ENCODE measurements at regions not wholly inside any gene's neighbourhood (a gene's known extent, or its start where the extent isn't known, plus 50 kb on each side); places are given as distances from the start of the nearest gene placed in this dataset.

DNA sequence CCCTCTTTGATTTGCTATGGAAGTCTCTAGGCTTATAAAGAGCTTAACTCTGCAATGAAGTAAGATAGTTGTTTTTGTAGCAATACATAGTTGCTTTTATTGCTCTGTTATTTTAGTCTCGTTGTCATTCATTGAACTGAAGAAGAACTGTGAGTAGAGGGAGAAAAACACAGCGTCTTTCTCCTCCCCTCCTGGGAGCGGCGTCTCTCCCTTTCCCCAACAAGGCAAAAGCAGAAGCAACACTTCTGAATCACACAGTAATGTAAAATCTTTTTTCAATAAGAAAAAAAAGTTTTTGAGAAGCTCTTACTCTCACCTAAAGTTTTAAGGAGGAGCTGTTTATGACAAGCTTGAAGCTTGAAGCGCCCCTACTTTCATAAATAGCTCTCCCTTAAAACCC lies 119.3 kb upstream of the SLC7A14 start:
- no peak for TF ChIP-seq GABPA (IDR thresholded peaks at IDR 0.05; ENCODE audit: low read depth)
- TF ChIP-seq FOXJ3 (CRISPR knock-in tag; IDR thresholded peaks at IDR 0.05) = no peak
- TF ChIP-seq, protein P1, sequence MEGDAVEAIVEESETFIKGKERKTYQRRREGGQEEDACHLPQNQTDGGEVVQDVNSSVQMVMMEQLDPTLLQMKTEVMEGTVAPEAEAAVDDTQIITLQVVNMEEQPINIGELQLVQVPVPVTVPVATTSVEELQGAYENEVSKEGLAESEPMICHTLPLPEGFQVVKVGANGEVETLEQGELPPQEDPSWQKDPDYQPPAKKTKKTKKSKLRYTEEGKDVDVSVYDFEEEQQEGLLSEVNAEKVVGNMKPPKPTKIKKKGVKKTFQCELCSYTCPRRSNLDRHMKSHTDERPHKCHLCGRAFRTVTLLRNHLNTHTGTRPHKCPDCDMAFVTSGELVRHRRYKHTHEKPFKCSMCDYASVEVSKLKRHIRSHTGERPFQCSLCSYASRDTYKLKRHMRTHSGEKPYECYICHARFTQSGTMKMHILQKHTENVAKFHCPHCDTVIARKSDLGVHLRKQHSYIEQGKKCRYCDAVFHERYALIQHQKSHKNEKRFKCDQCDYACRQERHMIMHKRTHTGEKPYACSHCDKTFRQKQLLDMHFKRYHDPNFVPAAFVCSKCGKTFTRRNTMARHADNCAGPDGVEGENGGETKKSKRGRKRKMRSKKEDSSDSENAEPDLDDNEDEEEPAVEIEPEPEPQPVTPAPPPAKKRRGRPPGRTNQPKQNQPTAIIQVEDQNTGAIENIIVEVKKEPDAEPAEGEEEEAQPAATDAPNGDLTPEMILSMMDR (IDR thresholded peaks at IDR 0.05) = no peak

Data from SK-N-SH (cell line).